IMR-90 (cell line): ENCODE measurements at regions not wholly inside any gene's neighbourhood (a gene's known extent, or its start where the extent isn't known, plus 50 kb on each side); places are given as distances from the start of the nearest gene placed in this dataset.

Experiments used
- ATAC-seq: fragments of 200-7000 bp; cut with Tn5 transposase; 2 replicates; pipeline ENCODE4 v1.9.1; 2020; ENCODE audit warnings: low read depth, mild to moderate bottlenecking, moderate library complexity
- BruUV-seq: library from RNA; stranded (reverse); fragments of 400-500 nt; replicated peaks from 2 replicates; lab custom pipeline; 2021; lab: Mats Ljungman, UMichigan
- CTCF ChIA-PET: fragments of 300-600 bp; formaldehyde crosslinking; extraction: SDS; loops from one replicate; lab custom pipeline; 2021; ENCODE audit warnings: antibody characterized with exemption; lab: Yijun Ruan, JAX
- POLR2A ChIA-PET: fragments of 300-600 bp; sonication (Branson Sonifier 250); formaldehyde crosslinking; loops from one replicate; lab custom pipeline; 2022; ENCODE audit warnings: antibody characterized with exemption; ENCODE audit not compliant: unreplicated experiment; lab: Charles Lee
- DNase-seq: peaks from one replicate; pipeline ENCODE4 v3.0.0; 2013
- H2AFZ ChIP-seq: replicated peaks from 2 replicates; pipeline ENCODE3; 2013; ENCODE audit warnings: low read length, mild to moderate bottlenecking; ENCODE audit not compliant: poor library complexity
- H2AK5ac ChIP-seq: 2 replicates; pipeline ENCODE4 v1.6.1; 2013; ENCODE audit warnings: low read depth, low read length, inconsistent platforms
- H2AK9ac ChIP-seq: replicated peaks from 2 replicates; pipeline ENCODE3; 2013; ENCODE audit warnings: mild to moderate bottlenecking, low read depth, low read length, moderate library complexity; ENCODE audit not compliant: poor library complexity
- H2BK120ac ChIP-seq: 2 replicates; pipeline ENCODE4 v1.6.1; 2013; ENCODE audit warnings: low read depth, low read length, inconsistent platforms
- H2BK15ac ChIP-seq: 3 replicates; pipeline ENCODE4 v1.6.1; 2013; ENCODE audit warnings: low read depth, low read length, inconsistent platforms
- H2BK20ac ChIP-seq: 2 replicates; pipeline ENCODE4 v1.6.1; 2013; ENCODE audit warnings: low read depth, mild to moderate bottlenecking, inconsistent platforms, low read length, moderate library complexity
- H2BK5ac ChIP-seq: 2 replicates; pipeline ENCODE4 v1.6.1; 2013; ENCODE audit warnings: mild to moderate bottlenecking, low read depth, low read length, inconsistent platforms; ENCODE audit not compliant: poor library complexity, severe bottlenecking
- H3K14ac ChIP-seq: replicated peaks from 2 replicates; pipeline ENCODE4 v1.6.1; 2013; ENCODE audit warnings: low read depth, low read length, inconsistent platforms
- H3K18ac ChIP-seq: 2 replicates; pipeline ENCODE4 v1.6.1; 2013; ENCODE audit warnings: low read depth, low read length, control low read depth
- H3K23ac ChIP-seq: 2 replicates; pipeline ENCODE4 v1.6.1; 2013; ENCODE audit warnings: low read depth, low read length, inconsistent platforms
- H3K27ac ChIP-seq: 2 replicates; pipeline ENCODE4 v1.5.1; 2013; ENCODE audit warnings: mild to moderate bottlenecking, control low read depth, low read length; ENCODE audit not compliant: insufficient read depth
- H3K27me3 ChIP-seq: 2 replicates; pipeline ENCODE4 v1.6.1; 2013; ENCODE audit warnings: low read length; ENCODE audit not compliant: control insufficient read depth, insufficient read depth
- H3K36me3 ChIP-seq: 2 replicates; pipeline ENCODE4 v1.6.1; 2013; ENCODE audit warnings: low read length, mixed read lengths; ENCODE audit not compliant: control insufficient read depth, insufficient read depth
- H3K4ac ChIP-seq: 2 replicates; pipeline ENCODE4 v1.6.1; 2013; ENCODE audit warnings: low read depth, low read length, inconsistent platforms
- H3K4me1 ChIP-seq: 2 replicates; pipeline ENCODE4 v1.6.1; 2013; ENCODE audit warnings: low read length, mixed read lengths; ENCODE audit not compliant: control insufficient read depth, insufficient read depth
- H3K4me2 ChIP-seq: 2 replicates; pipeline ENCODE4 v1.6.1; 2013; ENCODE audit warnings: low read depth, mild to moderate bottlenecking, control low read depth, low read length, moderate library complexity
- H3K4me3 ChIP-seq: 2 replicates; pipeline ENCODE4 v1.5.1; 2013; ENCODE audit warnings: low read depth, mild to moderate bottlenecking, control low read depth, low read length, moderate library complexity; ENCODE audit not compliant: insufficient read depth
- H3K56ac ChIP-seq: 2 replicates; pipeline ENCODE4 v1.6.1; 2013; ENCODE audit warnings: low read length, inconsistent platforms; ENCODE audit not compliant: insufficient read depth; ENCODE audit errors: extremely low read depth
- H3K79me1 ChIP-seq, 2 experiments: 2 replicates each; pipeline ENCODE4 v1.6.1; 2013; ENCODE audit warnings: low read length in 2 of 2, inconsistent platforms in 1 of 2, low read depth in 1 of 2
- H3K9ac ChIP-seq: 2 replicates; pipeline ENCODE4 v1.6.1; 2013; ENCODE audit warnings: low read depth, low read length, control low read depth
- H3K9me1 ChIP-seq: 2 replicates; pipeline ENCODE4 v1.6.1; 2013; ENCODE audit warnings: low read length, inconsistent platforms; ENCODE audit not compliant: insufficient read depth
- H3K9me3 ChIP-seq: 2 replicates; pipeline ENCODE4 v1.6.1; 2013; ENCODE audit warnings: low read length; ENCODE audit not compliant: control insufficient read depth, insufficient read depth
- H4K20me1 ChIP-seq: 2 replicates; pipeline ENCODE4 v1.6.1; 2013; ENCODE audit warnings: low read length, inconsistent platforms; ENCODE audit not compliant: insufficient read depth
- H4K5ac ChIP-seq: 2 replicates; pipeline ENCODE4 v1.6.1; 2013; ENCODE audit warnings: mild to moderate bottlenecking, low read depth, low read length, control low read depth
- H4K8ac ChIP-seq, 2 experiments: 2 replicates each; pipeline ENCODE4 v1.6.1; 2013; ENCODE audit warnings: low read depth in 2 of 2, low read length in 2 of 2, control low read depth in 1 of 2, inconsistent platforms in 1 of 2
- H4K91ac ChIP-seq: 2 replicates; pipeline ENCODE4 v1.6.1; 2013; ENCODE audit warnings: low read depth, low read length, inconsistent platforms; ENCODE audit not compliant: insufficient read depth
- MAZ ChIP-seq: IDR thresholded peaks from 2 replicates; pipeline ENCODE4 v1.6.1; 2012; ENCODE audit warnings: low read depth, mild to moderate bottlenecking, low read length, improper control_type of control experiment, moderate library complexity, borderline replicate concordance
- WGBS, 2 experiments: methylation state at CpG; one replicate each; pipeline versions ENCODE4 v1.1.5 to v1.1.7; 2013; ENCODE audit warnings: missing lambda C conversion rate in 2 of 2; ENCODE audit not compliant: insufficient read length in 1 of 2; ENCODE audit errors: extremely low coverage in 2 of 2; 5-methylcytosine and 5-hydroxymethylcytosine counted together
- dilution Hi-C: fragments of 300-500 bp; cut with HindIII; formaldehyde crosslinking; loops from one replicate; pipeline ENCODE4 v1.14.3; 2018; ENCODE audit warnings: low sequenced_read_pairs; ENCODE audit not compliant: unreplicated experiment
- in situ Hi-C: fragments of 300-500 bp; cut with MboI; formaldehyde crosslinking; loops from 3 replicates; pipeline ENCODE4 v1.14.3; 2019; ENCODE audit warnings: low sequenced_read_pairs, inconsistent platforms, mixed read lengths
- intact Hi-C: fragments of 100-400 bp; cut with micrococcal nuclease; formaldehyde crosslinking; loops from 2 replicates; pipeline ENCODE4 v1.10.0; 2022
- TF ChIP-seq, protein P1 (sequence below): conservative IDR thresholded peaks from 2 replicates; pipeline ENCODE4 v1.5.1; 2012; ENCODE audit warnings: mild to moderate bottlenecking, low read depth, low read length, improper control_type of control experiment

- H2AK9ac ChIP-seq, result no peak overlapping the region
- H3K14ac ChIP-seq, result no peak overlapping the region
- DNase-seq (no peak), ATAC-seq (no peak)
- ChIA-PET POLR2A (no interaction called here), CTCF (no interaction called here)
- no peaks in the 10 kb centered on the region for H3K36me3 ChIP-seq
- in situ Hi-C loops, result no loop called here
- no peak overlapping the region for H2AK5ac ChIP-seq
- H3K9ac ChIP-seq, result no peak overlapping the region
- no peaks in the 10 kb centered on the region for H3K4me1 ChIP-seq
- no peak overlapping the region for H3K23ac ChIP-seq
- H2BK15ac ChIP-seq, result no peak overlapping the region
- no peak overlapping the region for H2BK20ac ChIP-seq
- no peak overlapping the region for H2AFZ ChIP-seq
- no peaks in the 10 kb centered on the region for H3K79me1 ChIP-seq
- no peaks in the 10 kb centered on the region for H3K27me3 ChIP-seq
- no peak overlapping the region for H4K8ac ChIP-seq
- WGBS, 2 experiments, result no CpG with 5 or more reads among the region's 3 CpGs
- peaks cover 11% of the 10 kb centered on the region; the same call in 1 of the 2 replicates for H3K9me3 ChIP-seq
- H2BK120ac ChIP-seq, result no peak overlapping the region
- no peak overlapping the region for H4K5ac ChIP-seq
- H3K9me1 ChIP-seq, result no peaks in the 10 kb centered on the region
- intact Hi-C loops, result no loop called here
- no peak for TF ChIP-seq MAZ
- TF ChIP-seq, protein P1, sequence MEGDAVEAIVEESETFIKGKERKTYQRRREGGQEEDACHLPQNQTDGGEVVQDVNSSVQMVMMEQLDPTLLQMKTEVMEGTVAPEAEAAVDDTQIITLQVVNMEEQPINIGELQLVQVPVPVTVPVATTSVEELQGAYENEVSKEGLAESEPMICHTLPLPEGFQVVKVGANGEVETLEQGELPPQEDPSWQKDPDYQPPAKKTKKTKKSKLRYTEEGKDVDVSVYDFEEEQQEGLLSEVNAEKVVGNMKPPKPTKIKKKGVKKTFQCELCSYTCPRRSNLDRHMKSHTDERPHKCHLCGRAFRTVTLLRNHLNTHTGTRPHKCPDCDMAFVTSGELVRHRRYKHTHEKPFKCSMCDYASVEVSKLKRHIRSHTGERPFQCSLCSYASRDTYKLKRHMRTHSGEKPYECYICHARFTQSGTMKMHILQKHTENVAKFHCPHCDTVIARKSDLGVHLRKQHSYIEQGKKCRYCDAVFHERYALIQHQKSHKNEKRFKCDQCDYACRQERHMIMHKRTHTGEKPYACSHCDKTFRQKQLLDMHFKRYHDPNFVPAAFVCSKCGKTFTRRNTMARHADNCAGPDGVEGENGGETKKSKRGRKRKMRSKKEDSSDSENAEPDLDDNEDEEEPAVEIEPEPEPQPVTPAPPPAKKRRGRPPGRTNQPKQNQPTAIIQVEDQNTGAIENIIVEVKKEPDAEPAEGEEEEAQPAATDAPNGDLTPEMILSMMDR, result no peak
- dilution Hi-C loops, result no loop called here
- H4K91ac ChIP-seq, result no peak overlapping the region
- no peak overlapping the region for H2BK5ac ChIP-seq
- no peak overlapping the region for H3K4ac ChIP-seq
- no peak overlapping the region for H3K18ac ChIP-seq
- H4K20me1 ChIP-seq, result no peaks in the 10 kb centered on the region
- H3K27ac ChIP-seq, result no peak overlapping the region
- no peak overlapping the region for H3K4me3 ChIP-seq
- no peak overlapping the region for H3K56ac ChIP-seq
- no TSS peak for BruUV-seq
- no peak overlapping the region for H3K4me2 ChIP-seq
Observed at GRCh38 chr5:174242573-174242972, 197.1 kb downstream of the NSG2 start.
